ENCODE measurements at regions not wholly inside any gene's neighbourhood (a gene's known extent, or its start where the extent isn't known, plus 50 kb on each side); places are given as distances from the start of the nearest gene placed in this dataset.

DNA sequence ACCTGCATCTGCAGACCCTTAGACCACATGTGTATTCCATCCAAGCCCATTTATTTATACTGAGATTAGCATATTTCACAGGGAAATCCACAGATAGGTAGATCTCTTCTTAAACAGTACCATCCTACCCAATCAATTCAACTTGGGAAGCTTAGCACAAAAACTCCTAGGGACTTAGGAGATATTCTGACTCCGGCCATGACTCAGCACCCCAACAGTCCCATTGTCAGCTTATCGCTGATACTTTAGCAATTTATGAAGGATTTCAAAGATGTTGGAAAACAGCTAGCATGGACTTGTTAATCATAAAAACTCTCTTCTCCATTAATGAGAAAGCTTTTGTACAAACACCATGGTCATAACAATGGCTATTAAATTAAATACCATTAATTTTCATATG lies 236.2 kb upstream of the PREP start:
- TF ChIP-seq, protein P1, sequence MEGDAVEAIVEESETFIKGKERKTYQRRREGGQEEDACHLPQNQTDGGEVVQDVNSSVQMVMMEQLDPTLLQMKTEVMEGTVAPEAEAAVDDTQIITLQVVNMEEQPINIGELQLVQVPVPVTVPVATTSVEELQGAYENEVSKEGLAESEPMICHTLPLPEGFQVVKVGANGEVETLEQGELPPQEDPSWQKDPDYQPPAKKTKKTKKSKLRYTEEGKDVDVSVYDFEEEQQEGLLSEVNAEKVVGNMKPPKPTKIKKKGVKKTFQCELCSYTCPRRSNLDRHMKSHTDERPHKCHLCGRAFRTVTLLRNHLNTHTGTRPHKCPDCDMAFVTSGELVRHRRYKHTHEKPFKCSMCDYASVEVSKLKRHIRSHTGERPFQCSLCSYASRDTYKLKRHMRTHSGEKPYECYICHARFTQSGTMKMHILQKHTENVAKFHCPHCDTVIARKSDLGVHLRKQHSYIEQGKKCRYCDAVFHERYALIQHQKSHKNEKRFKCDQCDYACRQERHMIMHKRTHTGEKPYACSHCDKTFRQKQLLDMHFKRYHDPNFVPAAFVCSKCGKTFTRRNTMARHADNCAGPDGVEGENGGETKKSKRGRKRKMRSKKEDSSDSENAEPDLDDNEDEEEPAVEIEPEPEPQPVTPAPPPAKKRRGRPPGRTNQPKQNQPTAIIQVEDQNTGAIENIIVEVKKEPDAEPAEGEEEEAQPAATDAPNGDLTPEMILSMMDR (tag by site-specific recombination; IDR thresholded peaks at IDR 0.05) = no peak
- no peak for TF ChIP-seq YY1 (tag by site-specific recombination; IDR thresholded peaks at IDR 0.05)
